AG04449 (cell line): ENCODE measurements at regions not wholly inside any gene's neighbourhood (a gene's known extent, or its start where the extent isn't known, plus 50 kb on each side); places are given as distances from the start of the nearest gene placed in this dataset.

Experiments used
- CTCF ChIA-PET: fragments of 350-600 bp; formaldehyde crosslinking; extraction: SDS; loops from one replicate; lab custom pipeline; 2021; ENCODE audit warnings: antibody characterized with exemption; lab: Yijun Ruan, JAX
- POLR2A ChIA-PET: fragments of 400-600, 350-600 bp; formaldehyde crosslinking; extraction: SDS; loops from one replicate; lab custom pipeline; 2020; ENCODE audit warnings: antibody characterized with exemption, inconsistent platforms; lab: Yijun Ruan, JAX
- DNase-seq: peaks from one replicate; pipeline ENCODE4 v3.0.0-alpha.2; 2010; ENCODE audit warnings: low read depth, low spot score
- H3K4me3 ChIP-seq: 2 replicates; pipeline ENCODE4 v1.5.1; 2011; ENCODE audit warnings: low read depth, mild to moderate bottlenecking, control low read depth, low read length
- TF ChIP-seq, protein P1 (sequence below): IDR thresholded peaks from one replicate; pipeline ENCODE4 v1.5.1; 2011; ENCODE audit warnings: mild to moderate bottlenecking, moderate library complexity, low read length, control low read depth, inconsistent platforms; ENCODE audit not compliant: insufficient read depth; ENCODE audit errors: missing control alignments

DNA sequence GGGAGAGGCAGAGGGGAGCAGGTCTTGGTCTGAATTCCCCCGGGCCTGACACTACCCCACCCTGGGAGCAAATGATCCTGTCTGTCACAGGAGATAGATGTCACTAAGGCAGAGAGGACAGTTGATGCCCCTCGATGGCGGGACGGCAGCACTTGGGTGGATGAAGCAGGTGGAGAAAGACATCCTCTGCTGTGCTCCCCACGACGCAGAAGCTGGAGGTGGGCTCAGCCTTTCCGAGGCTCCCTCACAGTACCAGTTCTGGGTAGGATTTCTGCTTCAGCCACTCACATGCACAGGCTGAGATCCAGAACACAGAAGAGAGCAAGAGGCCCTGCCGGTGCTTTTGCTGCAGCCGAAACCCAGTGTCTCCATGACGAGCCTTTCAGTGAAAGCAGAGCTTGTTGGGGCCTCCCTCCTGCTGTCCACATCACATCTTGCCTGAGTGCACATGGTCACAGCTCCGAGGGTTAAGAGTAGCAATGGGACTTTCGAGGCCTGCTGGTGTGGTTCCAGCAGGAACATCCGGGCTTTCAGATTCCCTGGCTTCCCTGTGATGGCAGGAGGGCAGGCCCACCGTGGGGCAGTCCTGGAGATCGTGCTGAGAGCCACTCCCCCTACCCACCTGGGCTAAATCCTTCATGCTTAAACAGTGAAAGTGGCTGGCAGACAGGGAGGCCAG is 107.3 kb upstream of the PRR20G start:
- POLR2A ChIA-PET, result no interaction called here
- CTCF ChIA-PET, result no interaction called here
- H3K4me3 ChIP-seq, result no peak overlapping the region
- TF ChIP-seq, protein P1, sequence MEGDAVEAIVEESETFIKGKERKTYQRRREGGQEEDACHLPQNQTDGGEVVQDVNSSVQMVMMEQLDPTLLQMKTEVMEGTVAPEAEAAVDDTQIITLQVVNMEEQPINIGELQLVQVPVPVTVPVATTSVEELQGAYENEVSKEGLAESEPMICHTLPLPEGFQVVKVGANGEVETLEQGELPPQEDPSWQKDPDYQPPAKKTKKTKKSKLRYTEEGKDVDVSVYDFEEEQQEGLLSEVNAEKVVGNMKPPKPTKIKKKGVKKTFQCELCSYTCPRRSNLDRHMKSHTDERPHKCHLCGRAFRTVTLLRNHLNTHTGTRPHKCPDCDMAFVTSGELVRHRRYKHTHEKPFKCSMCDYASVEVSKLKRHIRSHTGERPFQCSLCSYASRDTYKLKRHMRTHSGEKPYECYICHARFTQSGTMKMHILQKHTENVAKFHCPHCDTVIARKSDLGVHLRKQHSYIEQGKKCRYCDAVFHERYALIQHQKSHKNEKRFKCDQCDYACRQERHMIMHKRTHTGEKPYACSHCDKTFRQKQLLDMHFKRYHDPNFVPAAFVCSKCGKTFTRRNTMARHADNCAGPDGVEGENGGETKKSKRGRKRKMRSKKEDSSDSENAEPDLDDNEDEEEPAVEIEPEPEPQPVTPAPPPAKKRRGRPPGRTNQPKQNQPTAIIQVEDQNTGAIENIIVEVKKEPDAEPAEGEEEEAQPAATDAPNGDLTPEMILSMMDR, result no peak
- DNase-seq, result no peak

DNA sequence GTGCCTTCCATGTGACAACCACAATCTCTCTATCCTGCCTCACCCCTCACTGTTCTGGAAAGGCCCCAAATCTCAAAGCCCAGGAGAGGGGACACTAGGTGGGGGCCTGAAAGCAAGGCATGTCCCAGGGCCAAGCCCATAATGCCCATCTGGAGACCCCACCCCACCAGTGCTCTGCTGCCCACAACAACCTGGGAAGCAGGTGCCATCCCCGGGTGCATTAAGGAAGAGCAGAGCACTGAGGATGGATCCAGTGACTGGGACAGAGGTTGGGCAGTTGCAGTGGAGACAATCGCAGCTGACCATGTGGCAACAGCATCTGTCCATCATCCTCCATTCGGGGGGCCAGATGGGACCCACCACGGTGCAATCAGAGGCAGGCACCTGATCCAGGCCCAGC is 106.2 kb upstream of the PRR20G start:
- no peak overlapping the region for H3K4me3 ChIP-seq
- POLR2A ChIA-PET, result no interaction called here
- TF ChIP-seq, protein P1, result no peak
- CTCF ChIA-PET, result no interaction called here
- no peak for DNase-seq

DNA sequence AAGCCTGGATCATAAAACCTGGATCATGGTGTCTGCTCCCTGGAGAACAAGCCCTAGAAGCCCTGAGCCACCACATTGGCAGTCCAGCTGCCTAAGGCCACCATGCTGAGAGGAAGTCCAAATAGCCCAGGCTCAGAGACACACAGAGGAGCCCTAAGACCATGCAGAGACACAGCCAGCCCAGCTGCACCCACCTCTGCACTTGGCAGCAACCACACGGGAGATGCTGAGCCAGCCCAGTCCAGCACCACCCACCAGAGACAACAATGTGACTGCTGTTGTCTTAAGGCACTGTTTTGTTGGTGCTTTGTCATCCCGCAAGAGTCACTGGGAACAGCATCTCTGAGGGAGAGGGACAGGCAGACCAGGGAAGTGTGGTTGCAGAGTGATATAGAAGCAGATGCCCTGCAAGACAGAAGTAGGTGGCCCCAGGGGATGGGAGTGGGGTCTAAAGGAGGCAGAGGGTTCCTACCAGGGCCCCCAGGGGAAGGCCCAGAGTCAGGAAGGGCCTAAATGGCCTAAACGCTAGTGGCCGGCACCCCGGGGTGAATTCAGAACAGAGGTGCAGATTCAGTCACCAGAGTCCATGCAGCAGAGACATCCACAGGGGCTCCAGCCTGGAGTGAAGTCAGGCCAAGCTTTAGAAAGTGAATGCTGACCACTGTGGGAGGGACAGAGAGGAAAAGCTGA is 105.4 kb upstream of the PRR20G start:
- TF ChIP-seq, protein P1, result no peak
- no peak overlapping the region for H3K4me3 ChIP-seq
- ChIA-PET POLR2A (no interaction called here), CTCF (no interaction called here)
- DNase-seq, result no peak

DNA sequence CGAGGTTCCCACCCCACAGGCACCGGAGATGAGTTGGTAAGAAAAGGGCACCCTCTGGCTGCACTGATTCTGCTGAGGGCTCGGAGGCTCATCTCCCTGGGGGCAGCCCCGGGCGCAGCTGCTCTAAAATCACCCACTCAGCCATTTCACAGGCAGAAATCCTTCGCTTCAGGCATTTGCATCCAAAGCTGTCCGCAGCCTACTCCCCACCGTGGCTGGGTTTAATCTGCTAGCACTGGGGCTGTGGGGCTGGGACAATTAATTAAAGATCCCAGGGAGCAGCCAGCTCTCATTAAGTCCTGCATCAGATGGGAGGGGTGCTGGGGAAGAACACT is 104.3 kb upstream of the PRR20G start:
- ChIA-PET CTCF (no interaction called here), POLR2A (no interaction called here)
- H3K4me3 ChIP-seq, result no peak overlapping the region
- no peak for DNase-seq
- TF ChIP-seq, protein P1, result no peak

DNA sequence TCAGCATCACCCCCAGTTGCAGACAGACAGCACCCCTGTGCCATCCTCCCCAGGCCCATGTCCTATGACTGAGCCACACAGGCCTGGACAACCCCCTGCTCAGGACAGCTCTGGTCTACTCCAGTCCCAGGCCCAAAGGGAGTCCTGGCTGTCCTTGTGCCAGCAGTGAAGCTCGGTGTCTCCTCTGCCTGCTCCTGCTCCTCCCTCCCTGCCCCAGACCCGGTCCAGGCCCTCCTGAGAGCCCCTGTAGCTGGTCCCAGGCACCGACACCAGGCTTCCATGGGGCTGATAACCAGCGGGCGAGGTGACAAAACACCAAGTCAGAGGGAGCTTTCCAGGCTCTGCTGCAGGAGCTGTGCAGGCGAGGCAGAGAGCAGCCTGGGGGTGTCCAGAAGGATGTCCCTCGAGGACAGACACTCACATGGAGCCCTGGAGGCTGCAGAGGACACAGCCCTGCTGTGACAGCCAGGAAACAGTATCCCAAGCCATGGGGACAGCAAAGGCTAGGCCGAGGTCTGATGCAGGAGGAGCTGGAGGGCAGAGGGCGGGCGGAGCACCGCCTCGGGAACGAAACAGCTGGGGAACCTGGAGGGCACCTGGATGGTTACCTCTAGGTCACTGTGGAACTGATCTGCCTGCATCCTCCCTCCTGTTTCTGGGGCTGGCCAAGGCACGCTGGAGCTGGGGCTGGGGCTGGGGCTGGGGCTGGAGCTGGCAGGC is 103.8 kb upstream of the PRR20G start:
- ChIA-PET CTCF (no interaction called here), POLR2A (no interaction called here)

More for the DNA sequence above, 103.8 kb upstream of the PRR20G start:
- H3K4me3 ChIP-seq, result no peak overlapping the region
- DNase-seq, result no peak
- TF ChIP-seq, protein P1, result no peak
